ENCODE measurements at regions not wholly inside any gene's neighbourhood (a gene's known extent, or its start where the extent isn't known, plus 50 kb on each side); places are given as distances from the start of the nearest gene placed in this dataset.

GRCh38 chr2:6759689-6760088 lies 106.0 kb downstream of the CMPK2 start:
- no peak overlapping the region for H3K23ac ChIP-seq (ENCODE audit: insufficient read length, low read depth, low read length)
- Mint-ChIP-seq H3K9me3 (peaks cover 0 to 2% of the 10 kb centered on the region in 2 experiments; a peak in 2 of 5 replicates), H3K36me3 (ENCODE audit: insufficient read depth in 1 of 3, low read depth in 3 of 3) (peaks cover 0 to 2% (median 0%) of the 10 kb centered on the region in 3 experiments; a peak in 2 of 7 replicates), H3K4me3 (no peak overlapping the region), H3K27me3 (ENCODE audit: low read depth) (no peaks in the 10 kb centered on the region), H3K4me1 (peaks cover 7 to 8% of the 10 kb centered on the region in 2 experiments), H3K27ac (no peak overlapping the region)
- H3K14ac ChIP-seq (ENCODE audit: insufficient read depth, low read length), result no peak overlapping the region
- no peaks in the 10 kb centered on the region for H3K23me2 ChIP-seq (ENCODE audit: insufficient read length, low read depth, low read length, poor library complexity, severe bottlenecking)
- no peak overlapping the region for H4K8ac ChIP-seq (replicated peaks; ENCODE audit: insufficient read length, low read depth, low read length)
- no peaks in the 10 kb centered on the region for H3K79me1 ChIP-seq (ENCODE audit: insufficient read depth, low read depth, low read length, poor library complexity, severe bottlenecking)
- no peaks in the 10 kb centered on the region for H3K9me3 ChIP-seq (ENCODE audit: control insufficient read depth, low read depth, low read length)
- no peaks in the 10 kb centered on the region for H4K20me1 ChIP-seq (ENCODE audit: control insufficient read depth, insufficient read depth, insufficient read length)
- H2AK5ac ChIP-seq (ENCODE audit: insufficient read length, low read length), result no peak overlapping the region
- WGBS (ENCODE audit: extremely low coverage, insufficient read length, low lambda C conversion rate), result no CpG with 5 or more reads among the region's 2 CpGs
- no peak overlapping the region for H3K18ac ChIP-seq (ENCODE audit: insufficient read length, low read depth, low read length)
- H4K5ac ChIP-seq (ENCODE audit: insufficient read length, low read depth, low read length), result no peak overlapping the region
- DNase-seq, result no peak
- H3K4ac ChIP-seq (ENCODE audit: low read depth, low read length), result no peak overlapping the region
- H3K4me1 ChIP-seq (ENCODE audit: insufficient read depth, low read length), result peaks cover 4% of the 10 kb centered on the region; the same call in 1 of the 2 replicates
- H3K9ac ChIP-seq (ENCODE audit: extremely low read depth, insufficient read length, low read length), result no peak overlapping the region
- H3K79me2 ChIP-seq (ENCODE audit: insufficient read depth, low read length), result no peaks in the 10 kb centered on the region
- H3K27ac ChIP-seq (ENCODE audit: insufficient read length, low read depth, low read length), result no peak overlapping the region
- H3K27me3 ChIP-seq (ENCODE audit: insufficient read depth, low read length), result no peaks in the 10 kb centered on the region; the same call in 1 of the 2 replicates
- no peak overlapping the region for H2BK120ac ChIP-seq (ENCODE audit: low read depth, low read length, poor library complexity, severe bottlenecking)
- H2BK15ac ChIP-seq (ENCODE audit: low read depth, low read length), result no peak overlapping the region
- H3K4me2 ChIP-seq (ENCODE audit: insufficient read depth, insufficient read length, low read length), result no peak overlapping the region
- H2BK12ac ChIP-seq (ENCODE audit: insufficient read length, low read depth, low read length), result no peak overlapping the region
- H2BK20ac ChIP-seq (ENCODE audit: low read depth, low read length, poor library complexity, severe bottlenecking), result no peak overlapping the region
- no peak overlapping the region for H2BK5ac ChIP-seq (ENCODE audit: insufficient read length, low read length)
- no peak overlapping the region for H4K91ac ChIP-seq (ENCODE audit: insufficient read length, low read depth, low read length)
- no peak overlapping the region for H3K56ac ChIP-seq (ENCODE audit: insufficient read length, low read depth, low read length)
- no peak overlapping the region for H3T11ph ChIP-seq (ENCODE audit: low read length)
- H2AFZ ChIP-seq (ENCODE audit: low read length), result no peak overlapping the region
- no peak for TF ChIP-seq CTCF (conservative IDR thresholded peaks at IDR 0.05)

Data from H9 (cell line).